Lung (tissue), 11 donors: ENCODE measurements at regions not wholly inside any gene's neighbourhood (a gene's known extent, or its start where the extent isn't known, plus 50 kb on each side); places are given as distances from the start of the nearest gene placed in this dataset.

ENCODE experiments used
- ATAC-seq: fragments of 200-7000 bp; cut with Tn5 transposase; one replicate; pipeline ENCODE4 v1.9.1; 2020; ENCODE audit warnings: moderate number of reproducible peaks; ENCODE audit not compliant: insufficient read depth, low FRiP score
- DNase-seq, 3 donors: peaks; one replicate each; pipeline ENCODE4 v3.0.0-alpha.2; 2013 to 2017
- H3K27ac ChIP-seq, 2 donors: one replicate each; pipeline ENCODE4 v1.5.1; 2013; ENCODE audit warnings: mild to moderate bottlenecking in 2 of 2, moderate library complexity in 2 of 2, control low read depth in 1 of 2, inconsistent platforms in 1 of 2, low read depth in 1 of 2, low read length in 1 of 2
- H3K27me3 ChIP-seq, 3 donors: one replicate each; pipeline ENCODE4 v1.5.1; 2013; ENCODE audit warnings: low read length in 2 of 3; ENCODE audit not compliant: control insufficient read depth in 3 of 3, insufficient read depth in 3 of 3
- H3K36me3 ChIP-seq, 4 donors: one replicate each; pipeline ENCODE4 v1.5.1; 2013; ENCODE audit warnings: low read length in 4 of 4, mild to moderate bottlenecking in 1 of 4, moderate library complexity in 1 of 4; ENCODE audit not compliant: control insufficient read depth in 4 of 4, insufficient read depth in 4 of 4
- H3K4me1 ChIP-seq, 5 donors: one replicate each; pipeline ENCODE4 v1.5.1; 2013; ENCODE audit warnings: low read length in 5 of 5, mild to moderate bottlenecking in 2 of 5, moderate library complexity in 1 of 5; ENCODE audit not compliant: control insufficient read depth in 5 of 5, insufficient read depth in 5 of 5
- H3K4me3 ChIP-seq: one replicate; pipeline ENCODE4 v1.5.1; 2013; ENCODE audit warnings: mild to moderate bottlenecking, control low read depth, moderate library complexity
- H3K9ac ChIP-seq, 2 donors: one replicate each; pipeline ENCODE4 v1.5.1; 2013; ENCODE audit warnings: low read length in 2 of 2, control low read depth in 1 of 2; ENCODE audit not compliant: insufficient read depth in 1 of 2
- H3K9me3 ChIP-seq, 4 donors: one replicate each; pipeline ENCODE4 v1.5.1; 2013; ENCODE audit warnings: low read length in 3 of 4, mild to moderate bottlenecking in 1 of 4, moderate library complexity in 1 of 4; ENCODE audit not compliant: control insufficient read depth in 4 of 4, insufficient read depth in 3 of 4
- CTCF ChIP-seq: IDR thresholded peaks from 2 replicates; pipeline ENCODE4 v1.5.1; 2012; ENCODE audit warnings: mild to moderate bottlenecking; ENCODE audit errors: control extremely low read depth, extremely low read depth
- WGBS, 2 donors: extraction: QIAGEN DNeasy Blood & Tissue Kit; methylation state at CpG; one replicate each; pipeline ENCODE4 v1.1.7; 2013; 5-methylcytosine and 5-hydroxymethylcytosine counted together
- donor health status: control.
- donor health status: control.
- donor health status: Bipolar disorder and iron deficiency.
- donor health status: healthy.
- donor health status: DM: yes; HTN: yes; CAD: no.

- DNase-seq: peak; percentile 50 to 65 (median 57)
- H3K4me3 ChIP-seq: no peak overlapping the region
- 64 to 70% methylated on average over 20 of the region's 20 CpGs for WGBS, 2 donors
- H3K36me3 ChIP-seq: no peaks in the 10 kb centered on the region
- H3K9ac ChIP-seq: no peak overlapping the region
- H3K4me1 ChIP-seq: peaks cover 0 to 51% (median 27%) of the 10 kb centered on the region in 5 donors
- no peak overlapping the region for H3K27ac ChIP-seq
- no peak for TF ChIP-seq CTCF
- no peaks in the 10 kb centered on the region for H3K27me3 ChIP-seq
- peaks cover 0 to 5% (median 0%) of the 10 kb centered on the region in 4 donors for H3K9me3 ChIP-seq
- ATAC-seq: no peak
Measured at GRCh38 chr20:58568483-58569240, 53.5 kb upstream of the APCDD1L start.

- Histone ChIP-seq H3K27ac (no peak overlapping the region), H3K36me3 (no peaks in the 10 kb centered on the region), H3K4me1 (peaks cover 0 to 51% (median 25%) of the 10 kb centered on the region in 5 donors), H3K4me3 (no peak overlapping the region), H3K9ac (no peak overlapping the region), H3K9me3 (peaks cover 0 to 5% (median 0%) of the 10 kb centered on the region in 4 donors), H3K27me3 (no peaks in the 10 kb centered on the region)
- TF ChIP-seq CTCF: no peak
- ATAC-seq: no peak
- WGBS, 2 donors: 83 to 90% methylated on average over 10 of the region's 10 CpGs
- DNase-seq: peak in 1 of 3 donors; percentile 11
Measured at GRCh38 chr20:58568126-58568482, 52.9 kb upstream of the APCDD1L start.

- peaks cover 0 to 51% (median 22%) of the 10 kb centered on the region in 5 donors for H3K4me1 ChIP-seq
- peaks cover 0 to 5% (median 0%) of the 10 kb centered on the region in 4 donors for H3K9me3 ChIP-seq
- DNase-seq (peak in 1 of 3 donors; percentile 6), ATAC-seq (no peak)
- no peaks in the 10 kb centered on the region for H3K27me3 ChIP-seq
- 92 to 93% methylated on average over 13 of the region's 13 CpGs for WGBS, 2 donors
- H3K27ac ChIP-seq: no peak overlapping the region
- no peak for TF ChIP-seq CTCF
- H3K9ac ChIP-seq: no peak overlapping the region
- no peaks in the 10 kb centered on the region for H3K36me3 ChIP-seq
- H3K4me3 ChIP-seq: no peak overlapping the region
Measured at GRCh38 chr20:58567437-58567836, 52.2 kb upstream of the APCDD1L start.
